BJ (cell line): ENCODE measurements at regions not wholly inside any gene's neighbourhood (a gene's known extent, or its start where the extent isn't known, plus 50 kb on each side); places are given as distances from the start of the nearest gene placed in this dataset.

Experiments used
- CTCF ChIA-PET: fragments of 350-600 bp; formaldehyde crosslinking; extraction: SDS; loops from one replicate; lab custom pipeline; 2021; ENCODE audit warnings: antibody characterized with exemption, inconsistent platforms; lab: Yijun Ruan, JAX
- POLR2A ChIA-PET: fragments of 300-600 bp; sonication (Branson Sonifier 250); formaldehyde crosslinking; extraction: SDS; loops from one replicate; lab custom pipeline; 2021; ENCODE audit warnings: antibody characterized with exemption; lab: Charles Lee
- DNase-seq: peaks from one replicate; pipeline ENCODE4 v3.0.0-alpha.2; 2011; ENCODE audit warnings: low read depth
- H3K27me3 ChIP-seq: 2 replicates; pipeline ENCODE4 v1.6.0; 2011; ENCODE audit warnings: low read length; ENCODE audit not compliant: control insufficient read depth, insufficient read depth
- H3K36me3 ChIP-seq: 2 replicates; pipeline ENCODE4 v1.5.1; 2011; ENCODE audit warnings: low read length; ENCODE audit not compliant: control insufficient read depth, insufficient read depth
- H3K4me3 ChIP-seq: 2 replicates; pipeline ENCODE4 v1.5.1; 2011; ENCODE audit warnings: low read depth, mild to moderate bottlenecking, control low read depth, low read length
- CTCF ChIP-seq: IDR thresholded peaks from 2 replicates; pipeline ENCODE4 v1.5.1; 2011; ENCODE audit warnings: low read depth, mild to moderate bottlenecking, control low read depth, inconsistent platforms, low read length, moderate library complexity; ENCODE audit not compliant: insufficient read depth

- H3K27me3 ChIP-seq, result no peaks in the 10 kb centered on the region
- no peaks in the 10 kb centered on the region for H3K36me3 ChIP-seq
- TF ChIP-seq CTCF, result no peak
- ChIA-PET CTCF (no interaction called here), POLR2A (no interaction called here)
- DNase-seq, result no peak
- no peak overlapping the region for H3K4me3 ChIP-seq
Measured at GRCh38 chr1:4402032-4402431, 252.4 kb upstream of the AJAP1 start.

GRCh38 chr1:4404854-4405590 is 249.4 kb upstream of the AJAP1 start:
- CTCF ChIA-PET, result no interaction called here
- H3K27me3 ChIP-seq, result no peaks in the 10 kb centered on the region
- H3K4me3 ChIP-seq, result no peak overlapping the region
- DNase-seq, result no peak
- no peaks in the 10 kb centered on the region for H3K36me3 ChIP-seq
- no peak for TF ChIP-seq CTCF
- POLR2A ChIA-PET, result no interaction called here

- POLR2A ChIA-PET, result no interaction called here
- DNase-seq, result no peak
- no peaks in the 10 kb centered on the region for H3K27me3 ChIP-seq
- H3K4me3 ChIP-seq, result no peak overlapping the region
- CTCF ChIA-PET, result no interaction called here
- H3K36me3 ChIP-seq, result no peaks in the 10 kb centered on the region
- no peak for TF ChIP-seq CTCF
Measured at GRCh38 chr1:4407851-4408250, 246.6 kb upstream of the AJAP1 start.

- ChIA-PET CTCF (interaction anchor here (0.7 kb wide), 1 partner anchor 1337 kb away, joined by 3 read pairs; no protein-coding TSS in a partner anchor), POLR2A (no interaction called here)
- Histone ChIP-seq H3K27me3 (no peaks in the 10 kb centered on the region), H3K36me3 (no peaks in the 10 kb centered on the region), H3K4me3 (no peak overlapping the region)
- TF ChIP-seq CTCF, result no peak
- no peak for DNase-seq
Measured at GRCh38 chr1:4408380-4408779, 246.0 kb upstream of the AJAP1 start.

- no peak for DNase-seq
- Histone ChIP-seq H3K27me3 (no peaks in the 10 kb centered on the region), H3K4me3 (no peak overlapping the region), H3K36me3 (no peaks in the 10 kb centered on the region)
- ChIA-PET CTCF (no interaction called here), POLR2A (no interaction called here)
- TF ChIP-seq CTCF, result no peak
Measured at GRCh38 chr1:4411862-4412261, 242.5 kb upstream of the AJAP1 start.
